Fibroblast of villous mesenchyme (primary cell): ENCODE measurements at regions not wholly inside any gene's neighbourhood (a gene's known extent, or its start where the extent isn't known, plus 50 kb on each side); places are given as distances from the start of the nearest gene placed in this dataset.

ENCODE experiments used
- DNase-seq: peaks from one replicate; pipeline ENCODE4 v3.0.0-alpha.2; 2010; ENCODE audit warnings: low read depth
- H3K4me3 ChIP-seq: 2 replicates; pipeline ENCODE4 v1.5.1; 2011; ENCODE audit warnings: low read depth, mild to moderate bottlenecking, low read length
- CTCF ChIP-seq: IDR thresholded peaks from 2 replicates; pipeline ENCODE4 v1.5.1; 2012; ENCODE audit warnings: low read depth, mild to moderate bottlenecking, low read length; ENCODE audit not compliant: insufficient read depth

- DNase-seq, result no peak
- no peak overlapping the region for H3K4me3 ChIP-seq
- no peak for TF ChIP-seq CTCF
Observed at GRCh38 chr11:93958991-93959390, 62.2 kb upstream of the HEPHL1 start.

- TF ChIP-seq CTCF, result no peak
- no peak overlapping the region for H3K4me3 ChIP-seq
- DNase-seq, result no peak
Observed at GRCh38 chr11:93959663-93960062, 61.5 kb upstream of the HEPHL1 start.

GRCh38 chr11:93963072-93963471 lies 58.1 kb upstream of the HEPHL1 start:
- no peak overlapping the region for H3K4me3 ChIP-seq
- DNase-seq, result no peak
- TF ChIP-seq CTCF, result no peak

DNA sequence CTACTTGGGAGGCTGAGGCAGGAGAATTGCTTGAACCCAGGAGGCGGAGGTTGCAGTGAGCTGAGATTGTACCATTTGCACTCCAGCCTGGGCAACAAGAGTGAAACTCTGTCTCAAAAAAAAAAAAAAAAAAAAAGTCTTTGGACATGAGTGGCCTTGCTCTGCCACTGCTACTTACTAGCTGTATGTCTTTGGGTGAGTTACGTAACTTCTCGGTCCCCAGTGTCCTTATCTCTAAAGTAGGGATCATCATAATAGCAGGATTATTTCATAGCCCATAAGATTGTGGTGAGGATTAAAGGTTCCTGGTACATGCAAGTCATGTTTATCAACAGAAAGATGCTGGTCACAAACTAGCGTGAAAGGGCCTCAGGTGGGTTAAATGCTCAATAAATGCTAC lies 53.9 kb upstream of the HEPHL1 start:
- TF ChIP-seq CTCF, result no peak
- H3K4me3 ChIP-seq, result no peak overlapping the region
- DNase-seq, result peak; percentile 14

DNA sequence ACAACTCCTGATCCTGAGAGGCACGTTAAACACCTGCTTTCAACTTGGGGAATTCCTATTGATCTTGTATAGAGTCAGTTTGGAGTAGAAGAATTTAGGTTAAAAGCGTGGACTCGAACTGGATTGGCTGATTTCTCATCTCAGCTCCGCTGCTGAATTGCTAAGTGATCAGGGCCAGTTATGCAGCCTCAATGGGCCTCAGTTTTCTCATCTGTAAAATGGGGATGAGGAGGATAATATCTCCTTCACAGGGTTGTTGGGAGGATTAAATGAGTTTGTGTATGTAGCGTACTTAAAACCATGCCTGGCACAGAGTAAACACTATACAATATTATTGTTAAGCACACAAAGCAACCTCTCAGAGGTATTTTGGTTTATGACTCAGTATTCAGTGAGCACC lies 53.2 kb upstream of the HEPHL1 start:
- no peak for DNase-seq
- H3K4me3 ChIP-seq, result no peak overlapping the region
- no peak for TF ChIP-seq CTCF

DNA sequence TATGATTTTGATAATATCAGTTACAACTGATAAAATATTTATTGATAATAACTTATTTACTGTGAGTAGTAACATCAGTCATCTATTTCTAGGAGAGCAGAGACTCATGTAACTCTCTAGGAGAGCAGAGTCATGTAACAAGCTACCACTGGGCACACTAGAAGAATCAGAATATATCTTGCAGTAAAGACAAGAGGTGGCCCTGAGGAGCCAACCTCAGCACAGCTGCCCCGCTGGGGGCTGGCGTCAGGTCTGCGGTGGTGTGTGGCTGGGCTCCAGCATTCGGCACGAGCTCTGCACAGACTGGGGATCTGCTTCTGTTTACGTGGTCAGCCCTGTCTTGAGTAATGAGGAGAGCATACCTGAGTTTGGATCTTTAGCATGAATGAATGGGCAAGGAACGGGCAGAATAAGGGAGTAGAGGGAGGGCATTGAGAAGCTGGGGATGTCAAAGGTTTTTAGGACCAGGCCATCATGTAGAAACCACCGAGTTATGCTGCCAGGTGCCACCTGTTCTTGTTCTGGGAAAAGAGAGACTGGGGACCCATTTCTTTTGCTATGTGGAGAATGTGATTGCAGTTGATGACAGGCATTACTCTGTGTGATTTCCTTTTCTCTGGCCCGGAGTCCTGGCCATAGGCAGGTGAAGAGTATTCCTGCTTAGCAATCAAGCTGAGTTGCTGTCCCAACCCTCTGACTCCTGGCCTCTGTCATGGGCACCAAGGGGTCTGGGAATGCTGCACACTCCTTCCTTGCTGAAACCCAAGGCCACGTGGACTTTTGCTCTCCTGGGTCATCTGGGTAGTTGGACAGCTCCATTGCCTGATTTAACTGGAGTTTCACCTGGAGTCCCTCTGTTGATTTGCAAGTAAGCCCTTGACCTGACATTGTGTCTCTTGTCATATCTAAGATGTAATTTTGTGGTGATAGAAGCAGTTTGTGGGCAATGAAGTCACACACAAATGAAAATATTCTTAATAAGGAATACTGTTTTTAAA lies 50.9 kb upstream of the HEPHL1 start:
- DNase-seq, result no peak
- TF ChIP-seq CTCF, result no peak
- no peak overlapping the region for H3K4me3 ChIP-seq
